ENCODE measurements at regions not wholly inside any gene's neighbourhood (a gene's known extent, or its start where the extent isn't known, plus 50 kb on each side); places are given as distances from the start of the nearest gene placed in this dataset.
"Not testable (repeated sequence)": the region's sequence is repeated elsewhere in the genome, so short reads cannot be mapped to it uniquely, and the experiment has no call there.

DNA sequence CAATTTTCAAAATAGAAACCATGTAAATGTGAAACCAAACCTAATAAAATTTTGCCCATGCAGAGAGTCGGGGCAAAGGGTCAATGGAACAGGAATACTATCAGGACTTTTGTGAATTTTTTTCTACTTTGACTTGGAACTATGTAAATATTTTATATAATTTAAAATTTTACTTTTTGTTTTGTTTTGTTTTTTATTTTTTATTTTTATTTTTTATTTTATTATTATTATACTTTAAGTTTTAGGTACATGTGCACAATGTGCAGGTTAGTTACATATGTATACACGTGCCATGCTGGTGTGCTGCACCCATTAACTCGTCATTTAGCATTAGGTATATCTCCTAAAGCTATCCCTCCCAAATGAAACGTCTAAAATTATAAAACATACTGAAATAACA lies 238.3 kb downstream of the TENT5A start:
- not testable (repeated sequence) for H3K27ac ChIP-seq (ENCODE audit: low read length); H3K9me3 ChIP-seq (ENCODE audit: low read length); H2AFZ ChIP-seq (ENCODE audit: low read length); H3K27me3 ChIP-seq (ENCODE audit: low read length); H3K9ac ChIP-seq (ENCODE audit: low read length); H3K4me1 ChIP-seq (ENCODE audit: low read length); H3K79me2 ChIP-seq (ENCODE audit: low read length); H3K4me3 ChIP-seq (ENCODE audit: low read length); H3K9me2 ChIP-seq (replicated peaks; ENCODE audit: insufficient read depth, low read length); H3K36me3 ChIP-seq (ENCODE audit: insufficient read depth, low read length); H4K20me1 ChIP-seq (ENCODE audit: insufficient read depth, low read depth, low read length); DNase-seq; H3K4me2 ChIP-seq (ENCODE audit: low read depth, low read length, poor library complexity, severe bottlenecking)

DNA sequence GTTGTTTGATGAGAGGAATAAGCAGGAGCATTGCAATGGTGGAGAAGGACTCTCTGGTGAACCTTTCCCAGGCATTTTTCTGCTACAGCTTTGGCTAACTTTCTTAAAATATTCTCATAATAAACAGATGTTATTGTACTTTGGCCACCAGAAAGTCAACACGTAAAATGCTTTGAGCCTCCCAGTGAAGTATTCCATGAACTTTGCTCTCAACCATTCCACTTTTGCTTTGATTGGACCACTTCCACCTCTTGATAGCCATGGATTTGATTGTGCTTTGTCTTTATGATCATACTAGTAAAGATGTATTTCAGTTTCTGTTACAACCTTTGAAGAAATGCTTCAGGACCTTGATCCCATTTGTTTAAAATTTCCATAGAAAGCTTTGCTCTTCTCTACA lies 241.1 kb downstream of the TENT5A start:
- DNase-seq: no peak
- Histone ChIP-seq H3K4me1 (ENCODE audit: low read length) (no peaks in the 10 kb centered on the region), H3K36me3 (ENCODE audit: insufficient read depth, low read length) (no peaks in the 10 kb centered on the region), H3K27me3 (ENCODE audit: low read length) (no peaks in the 10 kb centered on the region), H3K9me3 (ENCODE audit: low read length) (0 out of 2 replicates have a peak, but pooled peaks cover 2% of the 10 kb centered on the region), H3K4me3 (ENCODE audit: low read length) (no peak overlapping the region), H3K79me2 (ENCODE audit: low read length) (no peaks in the 10 kb centered on the region), H3K9ac (ENCODE audit: low read length) (no peak overlapping the region), H3K27ac (ENCODE audit: low read length) (no peak overlapping the region), H2AFZ (ENCODE audit: low read length) (no peak overlapping the region), H3K4me2 (ENCODE audit: low read depth, low read length, poor library complexity, severe bottlenecking) (no peak overlapping the region), H3K9me2 (replicated peaks; ENCODE audit: insufficient read depth, low read length) (no peaks in the 10 kb centered on the region), H4K20me1 (ENCODE audit: insufficient read depth, low read depth, low read length) (no peaks in the 10 kb centered on the region)

DNA sequence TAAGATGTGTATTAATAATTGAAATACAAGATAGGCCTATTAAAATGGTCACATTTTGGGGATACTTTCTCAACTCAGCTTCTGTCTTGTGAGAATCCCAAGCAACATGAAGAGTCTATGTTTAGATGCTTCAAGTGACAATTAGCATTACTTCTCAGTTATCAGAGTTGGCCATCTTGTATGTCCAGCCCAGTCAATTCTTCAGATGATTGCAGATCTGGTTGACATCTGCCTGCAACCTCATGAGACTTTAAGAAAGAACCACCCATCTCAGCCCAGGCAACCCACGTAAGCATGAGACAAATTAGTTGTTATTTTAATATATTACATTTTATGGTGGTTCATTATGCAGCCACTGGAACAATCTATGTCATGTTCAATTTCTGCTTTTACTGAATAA lies 256.5 kb downstream of the TENT5A start:
- H3K4me1 ChIP-seq (ENCODE audit: low read length): no peaks in the 10 kb centered on the region
- H3K27me3 ChIP-seq (ENCODE audit: low read length): no peaks in the 10 kb centered on the region
- no peaks in the 10 kb centered on the region for H3K9me2 ChIP-seq (replicated peaks; ENCODE audit: insufficient read depth, low read length)
- H3K27ac ChIP-seq (ENCODE audit: low read length): no peak overlapping the region
- H3K9ac ChIP-seq (ENCODE audit: low read length): no peak overlapping the region
- H3K4me3 ChIP-seq (ENCODE audit: low read length): no peak overlapping the region
- no peak for DNase-seq
- no peak overlapping the region for H3K4me2 ChIP-seq (ENCODE audit: low read depth, low read length, poor library complexity, severe bottlenecking)
- no peaks in the 10 kb centered on the region for H3K36me3 ChIP-seq (ENCODE audit: insufficient read depth, low read length)
- H4K20me1 ChIP-seq (ENCODE audit: insufficient read depth, low read depth, low read length): no peaks in the 10 kb centered on the region
- peaks cover 12% of the 10 kb centered on the region for H3K9me3 ChIP-seq (ENCODE audit: low read length)
- no peak overlapping the region for H2AFZ ChIP-seq (ENCODE audit: low read length)
- H3K79me2 ChIP-seq (ENCODE audit: low read length): no peaks in the 10 kb centered on the region

DNA sequence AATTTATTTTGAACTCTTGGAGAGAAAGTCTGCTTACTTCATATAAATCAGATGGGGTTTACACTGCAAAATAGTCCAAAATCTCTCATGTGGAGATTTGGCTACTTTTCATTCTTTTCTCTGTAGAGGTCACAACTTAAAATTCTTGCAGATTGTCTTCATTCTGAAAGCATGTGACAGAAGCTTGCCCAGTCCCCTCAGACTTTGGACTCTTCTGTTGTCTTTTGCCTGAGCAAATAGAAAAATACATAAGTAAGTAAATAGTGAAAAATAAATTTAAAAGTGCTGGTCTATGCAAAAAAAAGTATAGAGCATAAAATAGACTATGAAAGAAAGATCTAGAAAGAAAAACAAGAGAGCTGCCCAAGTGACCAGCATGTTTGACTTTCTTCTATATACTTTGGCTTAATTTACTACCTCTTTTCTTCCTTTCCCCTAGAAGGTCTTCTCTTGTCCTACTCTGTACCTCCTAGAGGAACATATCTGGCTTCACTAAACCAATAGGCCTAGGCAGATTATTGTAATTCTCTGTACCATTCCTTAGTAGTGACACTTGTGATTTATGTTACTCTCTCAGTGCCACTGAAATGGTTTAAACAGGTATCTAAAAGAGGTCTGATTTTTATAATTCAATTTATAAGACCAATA lies 260.9 kb downstream of the TENT5A start:
- H2AFZ ChIP-seq (ENCODE audit: low read length): no peak overlapping the region
- no peak for DNase-seq
- H3K4me3 ChIP-seq (ENCODE audit: low read length): no peak overlapping the region
- no peaks in the 10 kb centered on the region for H3K4me1 ChIP-seq (ENCODE audit: low read length)
- H3K9ac ChIP-seq (ENCODE audit: low read length): no peak overlapping the region
- H3K9me2 ChIP-seq (replicated peaks; ENCODE audit: insufficient read depth, low read length): no peaks in the 10 kb centered on the region
- no peak overlapping the region for H3K27ac ChIP-seq (ENCODE audit: low read length)
- no peaks in the 10 kb centered on the region for H4K20me1 ChIP-seq (ENCODE audit: insufficient read depth, low read depth, low read length)
- no peaks in the 10 kb centered on the region for H3K36me3 ChIP-seq (ENCODE audit: insufficient read depth, low read length)
- H3K4me2 ChIP-seq (ENCODE audit: low read depth, low read length, poor library complexity, severe bottlenecking): no peak overlapping the region
- no peaks in the 10 kb centered on the region for H3K27me3 ChIP-seq (ENCODE audit: low read length)
- no peaks in the 10 kb centered on the region for H3K79me2 ChIP-seq (ENCODE audit: low read length)
- peaks cover 3% of the 10 kb centered on the region; the same call in 1 of the 2 replicates for H3K9me3 ChIP-seq (ENCODE audit: low read length)

DNA sequence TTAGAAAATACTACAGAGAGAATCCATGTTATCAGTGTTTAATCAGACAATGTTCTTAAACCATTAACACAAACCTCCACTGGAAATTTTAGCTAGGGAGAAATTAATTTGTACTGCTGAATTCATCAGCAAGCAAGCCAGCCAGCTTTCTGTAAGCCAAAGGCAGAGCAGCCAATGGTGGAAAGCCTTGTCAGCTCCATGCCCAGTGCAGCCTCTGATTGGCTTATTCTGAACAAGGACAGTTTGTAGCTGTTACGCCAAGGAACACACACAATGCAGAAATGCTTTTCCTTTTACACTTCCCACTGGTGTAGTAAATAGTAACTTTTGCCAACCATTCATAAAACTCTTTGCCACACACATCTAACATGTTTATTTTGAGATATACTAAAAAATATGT lies 265.0 kb downstream of the TENT5A start:
- H3K9me3 ChIP-seq (ENCODE audit: low read length): no peaks in the 10 kb centered on the region; the same call in 1 of the 2 replicates
- H3K27me3 ChIP-seq (ENCODE audit: low read length): no peaks in the 10 kb centered on the region
- no peak overlapping the region for H2AFZ ChIP-seq (ENCODE audit: low read length)
- no peaks in the 10 kb centered on the region for H3K79me2 ChIP-seq (ENCODE audit: low read length)
- no peaks in the 10 kb centered on the region for H3K4me1 ChIP-seq (ENCODE audit: low read length)
- no peak overlapping the region for H3K4me3 ChIP-seq (ENCODE audit: low read length)
- H3K9ac ChIP-seq (ENCODE audit: low read length): no peak overlapping the region
- H4K20me1 ChIP-seq (ENCODE audit: insufficient read depth, low read depth, low read length): no peaks in the 10 kb centered on the region
- DNase-seq: no peak
- 0 out of 2 replicates have a peak, but pooled peaks cover 4% of the 10 kb centered on the region for H3K9me2 ChIP-seq (replicated peaks; ENCODE audit: insufficient read depth, low read length)
- no peak overlapping the region for H3K27ac ChIP-seq (ENCODE audit: low read length)
- no peak overlapping the region for H3K4me2 ChIP-seq (ENCODE audit: low read depth, low read length, poor library complexity, severe bottlenecking)
- H3K36me3 ChIP-seq (ENCODE audit: insufficient read depth, low read length): no peaks in the 10 kb centered on the region

DNA sequence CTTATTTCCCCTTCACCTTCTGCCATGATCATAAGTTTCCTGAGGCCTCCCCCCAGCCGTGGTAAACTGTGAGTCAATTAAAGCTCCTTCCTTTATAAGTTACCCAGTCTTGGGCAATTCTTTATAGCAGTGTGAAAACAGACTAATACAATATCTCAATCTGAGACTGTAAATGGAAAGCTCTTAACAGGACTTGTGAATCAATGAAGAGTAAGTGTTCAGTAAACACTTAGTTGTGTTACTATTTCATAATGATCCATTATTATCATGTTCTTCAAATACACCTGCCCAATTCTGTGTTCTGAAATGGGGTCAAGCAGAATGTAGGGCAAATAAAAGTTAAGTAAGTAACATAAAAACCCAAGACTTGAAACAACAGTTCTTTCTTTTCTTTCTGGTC lies 266.2 kb downstream of the TENT5A start:
- Histone ChIP-seq H3K27ac (ENCODE audit: low read length) (no peak overlapping the region), H3K9ac (ENCODE audit: low read length) (no peak overlapping the region), H3K9me3 (ENCODE audit: low read length) (no peaks in the 10 kb centered on the region; the same call in 1 of the 2 replicates), H2AFZ (ENCODE audit: low read length) (no peak overlapping the region), H3K36me3 (ENCODE audit: insufficient read depth, low read length) (no peaks in the 10 kb centered on the region), H3K4me2 (ENCODE audit: low read depth, low read length, poor library complexity, severe bottlenecking) (no peak overlapping the region), H3K27me3 (ENCODE audit: low read length) (no peaks in the 10 kb centered on the region), H3K4me1 (ENCODE audit: low read length) (no peaks in the 10 kb centered on the region), H3K9me2 (replicated peaks; ENCODE audit: insufficient read depth, low read length) (0 out of 2 replicates have a peak, but pooled peaks cover 4% of the 10 kb centered on the region), H3K79me2 (ENCODE audit: low read length) (no peaks in the 10 kb centered on the region), H3K4me3 (ENCODE audit: low read length) (no peak overlapping the region), H4K20me1 (ENCODE audit: insufficient read depth, low read depth, low read length) (no peaks in the 10 kb centered on the region)
- no peak for DNase-seq

DNA sequence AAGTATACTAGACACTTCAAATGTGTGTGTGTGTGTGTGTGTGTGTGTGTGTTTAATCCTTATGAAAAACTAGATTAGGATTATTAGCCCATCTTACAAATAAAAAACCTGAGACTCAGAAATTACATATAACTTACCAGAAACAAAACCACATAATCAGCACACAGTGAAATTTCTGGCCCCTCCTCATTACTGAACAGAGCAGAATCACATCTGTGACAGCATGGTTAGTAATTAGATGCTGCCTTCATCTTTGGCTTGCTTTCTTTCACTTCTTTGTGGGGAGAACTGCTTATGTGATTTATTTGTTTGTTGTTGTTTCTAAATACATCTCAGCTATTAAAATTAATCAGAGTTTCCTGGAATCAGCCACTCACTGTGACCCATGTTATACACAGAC lies 267.1 kb downstream of the TENT5A start:
- Histone ChIP-seq H3K27ac (ENCODE audit: low read length) (no peak overlapping the region), H2AFZ (ENCODE audit: low read length) (no peak overlapping the region), H4K20me1 (ENCODE audit: insufficient read depth, low read depth, low read length) (no peaks in the 10 kb centered on the region), H3K4me1 (ENCODE audit: low read length) (no peaks in the 10 kb centered on the region), H3K9ac (ENCODE audit: low read length) (no peak overlapping the region), H3K9me3 (ENCODE audit: low read length) (no peaks in the 10 kb centered on the region; the same call in 1 of the 2 replicates), H3K4me2 (ENCODE audit: low read depth, low read length, poor library complexity, severe bottlenecking) (no peak overlapping the region), H3K79me2 (ENCODE audit: low read length) (no peaks in the 10 kb centered on the region), H3K27me3 (ENCODE audit: low read length) (no peaks in the 10 kb centered on the region), H3K4me3 (ENCODE audit: low read length) (no peak overlapping the region), H3K9me2 (replicated peaks; ENCODE audit: insufficient read depth, low read length) (0 out of 2 replicates have a peak, but pooled peaks cover 4% of the 10 kb centered on the region), H3K36me3 (ENCODE audit: insufficient read depth, low read length) (no peaks in the 10 kb centered on the region)
- no peak for DNase-seq

DNA sequence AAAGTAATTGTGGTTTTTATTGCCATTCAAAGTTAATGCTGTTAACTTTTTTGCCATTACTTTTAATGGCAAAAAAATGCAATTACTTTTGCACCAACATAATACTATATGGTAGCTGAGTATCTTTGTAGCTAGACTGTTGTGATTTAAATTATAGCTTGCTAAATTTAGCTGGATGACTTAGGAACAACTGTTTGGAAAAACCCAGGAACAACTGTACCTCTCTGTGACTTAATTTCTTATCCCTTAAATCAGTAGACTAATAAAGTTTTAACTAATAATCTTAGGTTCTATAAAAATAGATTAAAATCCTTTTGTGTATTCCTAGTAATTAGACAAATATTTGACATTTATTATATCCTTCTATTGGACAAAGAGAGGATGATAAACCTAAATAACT lies 268.2 kb downstream of the TENT5A start:
- no peak overlapping the region for H3K27ac ChIP-seq (ENCODE audit: low read length)
- no peaks in the 10 kb centered on the region for H4K20me1 ChIP-seq (ENCODE audit: insufficient read depth, low read depth, low read length)
- H3K9me3 ChIP-seq (ENCODE audit: low read length): no peaks in the 10 kb centered on the region; the same call in 1 of the 2 replicates
- no peak overlapping the region for H3K9ac ChIP-seq (ENCODE audit: low read length)
- no peak overlapping the region for H3K4me2 ChIP-seq (ENCODE audit: low read depth, low read length, poor library complexity, severe bottlenecking)
- H3K4me1 ChIP-seq (ENCODE audit: low read length): no peaks in the 10 kb centered on the region
- no peaks in the 10 kb centered on the region for H3K79me2 ChIP-seq (ENCODE audit: low read length)
- no peak for DNase-seq
- no peaks in the 10 kb centered on the region for H3K36me3 ChIP-seq (ENCODE audit: insufficient read depth, low read length)
- no peaks in the 10 kb centered on the region for H3K27me3 ChIP-seq (ENCODE audit: low read length)
- no peak overlapping the region for H3K4me3 ChIP-seq (ENCODE audit: low read length)
- H2AFZ ChIP-seq (ENCODE audit: low read length): no peak overlapping the region
- H3K9me2 ChIP-seq (replicated peaks; ENCODE audit: insufficient read depth, low read length): 0 out of 2 replicates have a peak, but pooled peaks cover 4% of the 10 kb centered on the region

Measured in Karpas-422 (cell line).